ENCODE measurements at regions not wholly inside any gene's neighbourhood (a gene's known extent, or its start where the extent isn't known, plus 50 kb on each side); places are given as distances from the start of the nearest gene placed in this dataset.

- no peak for TF ChIP-seq CTCF (IDR thresholded peaks at IDR 0.05)
- no peak for TF ChIP-seq POLR2A (IDR thresholded peaks at IDR 0.05)
These were observed 138.8 kb upstream of the FAM20C start for GRCh38 chr7:53531-53930.

All from thyroid gland (tissue), 4 donors.